ENCODE measurements at regions not wholly inside any gene's neighbourhood (a gene's known extent, or its start where the extent isn't known, plus 50 kb on each side); places are given as distances from the start of the nearest gene placed in this dataset.
"Not testable (repeated sequence)": the region's sequence is repeated elsewhere in the genome, so short reads cannot be mapped to it uniquely, and the experiment has no call there.

DNA sequence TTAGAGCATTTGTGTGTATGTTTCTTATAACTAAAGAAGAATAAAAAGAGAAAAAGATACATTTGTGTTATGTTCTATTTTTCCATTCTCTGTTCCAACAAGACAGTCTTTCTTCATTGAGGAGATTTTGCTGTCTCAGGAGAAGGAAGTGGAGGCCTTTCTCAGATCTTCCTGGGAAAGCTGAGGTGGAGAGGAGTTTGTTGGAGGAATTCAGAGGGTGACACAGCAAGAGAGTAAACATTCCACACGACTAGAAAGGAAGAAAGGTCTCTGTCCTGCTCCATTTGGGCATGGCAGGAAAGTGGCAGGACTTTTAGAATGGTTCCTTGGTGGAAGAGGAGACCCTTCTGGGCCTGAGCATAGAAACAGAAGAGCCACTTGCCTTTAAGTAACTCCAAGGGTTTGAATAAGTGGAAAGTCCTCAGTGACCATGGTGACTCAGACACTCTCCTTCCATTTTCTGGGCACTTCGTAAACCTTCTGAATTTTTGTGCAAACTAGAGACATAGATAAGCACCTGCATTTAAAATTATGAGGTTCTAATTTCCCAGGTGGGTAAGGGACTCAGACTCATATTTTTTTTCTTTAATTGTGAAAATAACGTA is 52.3 kb upstream of the COL5A2 start:
- DNase-seq (ENCODE audit: low spot score), result no peak

GRCh38 chr2:189232759-189233406 is 53.3 kb upstream of the COL5A2 start:
- no peak for DNase-seq (ENCODE audit: low spot score)

- DNase-seq (ENCODE audit: low spot score), result no peak
These were observed 54.0 kb upstream of the COL5A2 start for GRCh38 chr2:189233527-189233926.

DNA sequence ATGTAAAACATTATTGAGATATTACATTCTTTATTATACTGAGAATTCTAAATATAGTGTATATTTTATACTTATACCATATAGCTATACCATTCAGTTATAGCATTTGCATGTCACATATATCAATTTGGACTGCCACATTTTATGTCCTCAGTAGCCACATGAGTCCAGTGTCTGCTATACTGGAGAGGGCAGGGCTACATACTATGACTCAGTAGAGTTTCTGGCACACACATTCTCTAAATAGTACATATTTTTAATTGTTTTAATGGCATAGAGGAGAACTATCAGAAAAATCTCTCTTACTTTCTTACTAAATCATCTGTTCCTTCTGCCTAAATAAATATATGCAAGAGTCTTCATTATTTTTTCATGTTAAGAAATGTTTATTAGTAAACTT is 55.4 kb upstream of the COL5A2 start:
- no peak for DNase-seq (ENCODE audit: low spot score)

GRCh38 chr2:189236066-189236465 is 56.5 kb upstream of the COL5A2 start:
- DNase-seq (ENCODE audit: low spot score), result no peak

DNA sequence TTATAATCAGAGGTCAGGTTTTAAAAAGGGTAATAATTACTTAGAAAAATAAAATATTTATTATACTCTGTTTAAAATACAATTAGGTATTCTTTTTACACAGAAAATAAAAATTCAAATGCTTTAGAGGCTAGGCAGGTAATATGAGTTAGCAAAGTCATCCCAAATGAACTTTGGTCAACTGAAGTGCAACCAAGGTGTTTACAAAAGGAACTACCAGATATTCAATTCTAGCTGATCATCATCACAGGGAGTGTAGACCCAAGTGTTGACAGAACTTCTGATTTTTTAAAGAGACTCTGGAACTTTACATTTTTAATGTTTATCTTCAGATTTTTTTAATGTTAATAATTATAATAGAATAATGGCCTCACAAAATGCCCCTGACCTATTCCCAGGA is 59.3 kb upstream of the COL5A2 start:
- no peak for DNase-seq (ENCODE audit: low spot score)

DNA sequence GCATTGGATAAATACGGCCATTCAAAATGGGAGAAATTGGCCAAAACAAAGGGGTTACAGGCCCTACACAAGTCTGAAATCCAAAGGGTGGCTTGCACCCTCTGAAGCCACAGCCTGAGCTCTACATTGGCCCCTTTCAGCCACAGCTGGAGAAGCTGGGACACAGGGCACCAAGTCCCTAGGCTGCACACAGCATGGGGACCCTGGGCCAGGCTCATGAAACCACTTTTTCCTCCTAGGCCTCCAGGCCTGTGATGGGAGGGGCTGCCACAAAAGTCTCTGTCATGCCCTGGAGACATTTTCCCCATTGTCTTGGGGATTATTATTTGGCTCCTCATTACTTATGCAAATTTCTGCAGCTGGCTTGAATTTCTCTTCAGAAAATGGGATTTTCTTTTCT is 64.3 kb upstream of the COL5A2 start:
- not testable (repeated sequence) for DNase-seq (ENCODE audit: low spot score)

DNA sequence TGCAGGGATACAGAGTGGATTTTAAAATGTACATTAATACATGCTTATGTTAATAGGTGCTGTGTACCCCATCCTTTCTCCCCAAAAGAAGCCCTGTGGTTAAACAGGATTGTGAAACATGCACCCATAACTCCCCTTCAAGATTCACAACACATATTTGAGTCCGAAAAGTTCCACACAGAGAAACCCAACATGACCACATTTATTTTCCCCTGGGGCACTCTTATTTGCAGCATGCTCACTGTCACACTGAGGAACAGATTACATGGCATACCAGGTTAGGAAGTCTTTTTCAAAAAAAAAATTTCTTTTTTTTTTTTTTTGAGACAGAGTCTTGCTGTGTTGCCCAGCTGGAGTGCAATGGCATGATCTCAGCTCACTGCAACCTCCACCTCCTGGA is 67.7 kb upstream of the COL5A2 start:
- DNase-seq (ENCODE audit: low spot score), result no peak

GRCh38 chr2:189248141-189248540 is 68.6 kb upstream of the COL5A2 start:
- no peak for DNase-seq (ENCODE audit: low spot score)

DNA sequence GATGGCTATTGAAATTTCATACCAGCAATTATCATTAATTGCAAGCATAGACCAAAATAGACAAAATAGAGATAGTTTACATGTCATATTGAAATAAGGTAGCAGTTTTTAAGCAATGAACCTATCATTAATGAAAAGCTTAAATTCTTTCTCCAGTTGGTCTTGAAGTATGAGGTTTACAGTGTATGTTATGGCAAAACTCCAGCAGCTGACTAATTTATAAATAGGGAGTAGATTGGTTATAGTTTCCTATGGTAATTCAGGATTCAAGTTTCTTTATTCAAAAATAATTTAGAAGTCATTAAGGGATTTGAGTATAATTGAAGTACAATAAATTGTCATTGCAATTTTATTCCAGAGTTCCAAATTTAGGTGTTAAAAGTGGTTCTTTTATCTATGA is 69.6 kb upstream of the COL5A2 start:
- DNase-seq (ENCODE audit: low spot score), result no peak

DNA sequence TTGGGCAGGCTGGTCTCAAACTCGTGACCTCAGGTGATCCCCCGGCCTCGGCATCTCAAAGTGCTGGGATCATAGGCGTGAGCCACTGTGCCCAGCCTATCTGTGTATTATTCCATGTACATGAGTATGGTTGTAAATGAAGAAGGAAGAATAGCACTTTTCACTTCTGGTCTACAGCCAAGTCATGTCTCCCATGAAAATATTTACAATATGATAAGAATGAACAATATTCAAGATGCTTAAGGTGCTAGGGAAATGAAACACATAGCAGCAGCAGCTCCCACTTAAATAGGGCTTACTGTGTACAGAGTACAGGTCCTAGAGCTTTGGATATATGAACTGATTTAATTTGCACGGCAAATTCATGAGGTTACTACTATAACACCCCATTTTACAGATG is 70.3 kb upstream of the COL5A2 start:
- no peak for DNase-seq (ENCODE audit: low spot score)

- DNase-seq (ENCODE audit: low spot score), result no peak
These were observed 73.6 kb upstream of the COL5A2 start for GRCh38 chr2:189252991-189253675.

- DNase-seq (ENCODE audit: low spot score), result no peak
These were observed 74.3 kb upstream of the COL5A2 start for GRCh38 chr2:189253836-189254235.

GRCh38 chr2:189254268-189254883 is 74.8 kb upstream of the COL5A2 start:
- DNase-seq (ENCODE audit: low spot score), result peak; percentile 16

GRCh38 chr2:189255711-189256110 is 76.2 kb upstream of the COL5A2 start:
- DNase-seq (ENCODE audit: low spot score), result no peak

GRCh38 chr2:189258616-189259365 is 79.2 kb upstream of the COL5A2 start:
- no peak for DNase-seq (ENCODE audit: low spot score)

- DNase-seq (ENCODE audit: low spot score), result no peak
These were observed 80.8 kb upstream of the COL5A2 start for GRCh38 chr2:189260361-189260814.

GRCh38 chr2:189261431-189261841 is 81.9 kb upstream of the COL5A2 start:
- DNase-seq (ENCODE audit: low spot score), result peak; percentile 27

- no peak for DNase-seq (ENCODE audit: low spot score)
These were observed 82.4 kb upstream of the COL5A2 start for GRCh38 chr2:189261916-189262315.

DNA sequence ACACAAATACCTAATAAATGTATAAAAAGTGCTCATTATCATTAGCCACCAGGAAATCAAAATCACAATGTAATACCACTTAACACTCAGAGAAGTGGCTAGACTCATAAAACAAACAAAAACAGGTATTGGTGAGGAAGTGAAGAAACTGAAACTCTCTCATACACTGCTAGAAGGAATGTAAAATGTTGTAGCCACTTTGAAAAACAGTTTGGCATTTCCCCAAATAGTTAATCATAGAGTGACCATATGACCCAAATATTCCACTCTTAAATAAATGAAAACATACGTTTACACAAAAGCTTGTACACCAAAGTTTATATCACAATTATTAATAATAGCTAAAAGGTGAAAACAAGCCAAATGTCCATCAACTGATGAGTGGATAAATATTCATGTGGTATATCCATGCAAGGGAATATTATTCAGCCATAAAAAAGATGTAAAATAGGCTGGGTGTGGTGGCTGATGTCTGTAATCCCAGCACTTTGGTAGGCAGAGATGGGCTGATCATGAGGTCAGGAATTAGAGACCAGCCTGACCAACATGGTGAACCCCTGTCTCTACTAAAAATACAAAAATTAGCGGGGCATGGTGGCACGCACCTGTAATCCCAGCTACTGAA is 86.2 kb upstream of the COL5A2 start:
- DNase-seq (ENCODE audit: low spot score), result no peak

GRCh38 chr2:189267491-189267890 is 87.9 kb upstream of the COL5A2 start:
- DNase-seq (ENCODE audit: low spot score), result no peak

Data from hepatic stellate cell (primary cell).